Progenitor cell of endocrine pancreas (in vitro differentiated cells): ENCODE measurements at regions not wholly inside any gene's neighbourhood (a gene's known extent, or its start where the extent isn't known, plus 50 kb on each side); places are given as distances from the start of the nearest gene placed in this dataset.

Experiments used
- DNase-seq: peaks from one replicate; pipeline ENCODE4 v3.0.0; 2021; ENCODE audit warnings: low spot score; ENCODE audit not compliant: unreplicated experiment
- H3K27ac Mint-ChIP-seq: 2 replicates; pipeline ENCODE4 v1.8.0; 2021; ENCODE audit warnings: mild to moderate bottlenecking, moderate library complexity, mixed read lengths
- H3K27me3 Mint-ChIP-seq: 2 replicates; pipeline ENCODE4 v1.8.0; 2021; ENCODE audit warnings: mixed read lengths
- H3K36me3 Mint-ChIP-seq: 2 replicates; pipeline ENCODE4 v1.8.0; 2022; ENCODE audit warnings: mixed read lengths; ENCODE audit not compliant: insufficient read depth
- H3K4me1 Mint-ChIP-seq: 2 replicates; pipeline ENCODE4 v1.8.0; 2021; ENCODE audit warnings: low read depth, mixed read lengths
- H3K4me3 Mint-ChIP-seq: 2 replicates; pipeline ENCODE4 v1.8.0; 2021; ENCODE audit warnings: low read depth, mild to moderate bottlenecking, moderate library complexity, mixed read lengths
- H3K9me3 Mint-ChIP-seq: 2 replicates; pipeline ENCODE4 v1.8.0; 2021; ENCODE audit warnings: low read depth, mixed read lengths
- TF ChIP-seq, protein P1 (sequence below): fragments of 200-600 bp; sonication (generic); IDR thresholded peaks from one replicate; pipeline ENCODE4 v1.5.0; 2021; ENCODE audit warnings: antibody characterized with exemption, mild to moderate bottlenecking; ENCODE audit not compliant: unreplicated experiment

DNA sequence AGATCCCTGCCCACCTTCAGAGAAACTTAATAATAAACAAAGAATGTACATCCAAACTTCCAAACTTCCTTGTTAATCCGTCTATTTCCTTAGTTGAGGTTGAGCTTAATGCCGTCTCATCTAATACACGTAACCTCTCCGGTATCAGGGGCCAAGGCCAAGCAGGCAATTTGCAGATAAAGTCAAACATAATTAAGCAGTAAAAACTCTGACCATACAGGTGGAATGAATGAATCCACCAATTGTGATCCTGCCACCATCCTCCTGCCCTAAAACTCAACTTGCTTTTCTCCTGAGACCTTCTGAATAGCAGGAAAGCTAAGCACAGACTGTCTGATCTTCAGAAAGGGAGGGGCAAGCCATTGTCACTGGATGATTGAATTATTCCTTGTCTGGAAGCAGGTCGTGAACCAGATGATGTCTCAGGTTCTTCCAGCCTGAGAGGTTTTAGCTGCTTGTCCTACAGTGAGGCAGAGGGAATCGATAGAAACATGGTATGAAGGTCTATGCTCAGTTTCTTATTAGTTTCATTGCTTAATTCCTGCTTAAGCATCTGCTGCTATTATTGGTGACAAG, 1111.8 kb upstream of the EEF2KMT start:
- peaks cover 11% of the 10 kb centered on the region for H3K4me1 Mint-ChIP-seq
- no peak overlapping the region for H3K27ac Mint-ChIP-seq
- H3K27me3 Mint-ChIP-seq: peaks cover 12% of the 10 kb centered on the region
- no peaks in the 10 kb centered on the region for H3K36me3 Mint-ChIP-seq
- TF ChIP-seq, protein P1, sequence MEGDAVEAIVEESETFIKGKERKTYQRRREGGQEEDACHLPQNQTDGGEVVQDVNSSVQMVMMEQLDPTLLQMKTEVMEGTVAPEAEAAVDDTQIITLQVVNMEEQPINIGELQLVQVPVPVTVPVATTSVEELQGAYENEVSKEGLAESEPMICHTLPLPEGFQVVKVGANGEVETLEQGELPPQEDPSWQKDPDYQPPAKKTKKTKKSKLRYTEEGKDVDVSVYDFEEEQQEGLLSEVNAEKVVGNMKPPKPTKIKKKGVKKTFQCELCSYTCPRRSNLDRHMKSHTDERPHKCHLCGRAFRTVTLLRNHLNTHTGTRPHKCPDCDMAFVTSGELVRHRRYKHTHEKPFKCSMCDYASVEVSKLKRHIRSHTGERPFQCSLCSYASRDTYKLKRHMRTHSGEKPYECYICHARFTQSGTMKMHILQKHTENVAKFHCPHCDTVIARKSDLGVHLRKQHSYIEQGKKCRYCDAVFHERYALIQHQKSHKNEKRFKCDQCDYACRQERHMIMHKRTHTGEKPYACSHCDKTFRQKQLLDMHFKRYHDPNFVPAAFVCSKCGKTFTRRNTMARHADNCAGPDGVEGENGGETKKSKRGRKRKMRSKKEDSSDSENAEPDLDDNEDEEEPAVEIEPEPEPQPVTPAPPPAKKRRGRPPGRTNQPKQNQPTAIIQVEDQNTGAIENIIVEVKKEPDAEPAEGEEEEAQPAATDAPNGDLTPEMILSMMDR: no peak
- no peak overlapping the region for H3K4me3 Mint-ChIP-seq
- H3K9me3 Mint-ChIP-seq: no peaks in the 10 kb centered on the region
- no peak for DNase-seq

DNA sequence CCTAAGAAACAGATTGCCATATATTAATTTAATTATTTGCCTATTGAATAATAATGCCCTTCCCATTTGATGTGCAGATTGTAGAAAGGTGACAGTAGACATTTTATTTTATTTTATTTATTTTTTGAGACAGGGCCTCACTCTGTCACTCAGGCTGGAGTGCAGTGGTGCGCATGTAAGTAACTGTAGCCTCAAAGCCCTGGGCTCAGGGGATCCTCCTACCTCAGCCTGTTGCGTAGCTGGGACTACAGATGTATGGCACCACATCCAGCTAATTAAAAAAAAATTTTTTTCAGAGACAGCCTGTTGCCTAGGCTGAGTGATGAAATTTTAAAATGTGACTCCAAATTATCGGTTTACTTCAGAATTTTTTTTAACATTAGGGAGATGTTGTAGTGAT, 1110.0 kb upstream of the EEF2KMT start:
- no peak overlapping the region for H3K27ac Mint-ChIP-seq
- H3K9me3 Mint-ChIP-seq: peaks cover 3% of the 10 kb centered on the region
- peaks cover 11% of the 10 kb centered on the region for H3K4me1 Mint-ChIP-seq
- H3K4me3 Mint-ChIP-seq: no peak overlapping the region
- TF ChIP-seq, protein P1: no peak
- DNase-seq: no peak
- no peaks in the 10 kb centered on the region for H3K36me3 Mint-ChIP-seq
- no peaks in the 10 kb centered on the region for H3K27me3 Mint-ChIP-seq

DNA sequence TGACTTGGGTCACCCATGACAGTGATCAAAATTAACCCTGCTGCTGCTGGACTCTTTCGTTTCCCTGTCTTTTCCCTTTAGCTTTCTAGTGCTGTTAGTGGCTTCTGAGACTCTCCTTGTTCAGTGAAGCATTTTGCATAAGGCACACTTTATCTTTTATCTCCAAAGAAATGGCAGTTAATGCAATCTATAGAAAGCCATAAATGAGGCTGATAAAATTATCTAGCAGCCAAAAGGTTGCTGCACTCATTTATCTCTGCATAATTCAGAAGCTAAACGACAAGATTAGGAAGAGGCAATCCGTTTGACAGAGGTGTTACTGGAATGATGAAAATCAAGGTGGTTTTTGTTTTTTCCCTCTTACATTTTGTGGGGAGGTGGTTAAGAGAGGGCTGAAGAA, 1109.5 kb upstream of the EEF2KMT start:
- H3K9me3 Mint-ChIP-seq: peaks cover 3% of the 10 kb centered on the region
- H3K36me3 Mint-ChIP-seq: no peaks in the 10 kb centered on the region
- TF ChIP-seq, protein P1: no peak
- no peaks in the 10 kb centered on the region for H3K27me3 Mint-ChIP-seq
- H3K4me3 Mint-ChIP-seq: no peak overlapping the region
- no peak for DNase-seq
- no peak overlapping the region for H3K27ac Mint-ChIP-seq
- peaks cover 11% of the 10 kb centered on the region for H3K4me1 Mint-ChIP-seq

DNA sequence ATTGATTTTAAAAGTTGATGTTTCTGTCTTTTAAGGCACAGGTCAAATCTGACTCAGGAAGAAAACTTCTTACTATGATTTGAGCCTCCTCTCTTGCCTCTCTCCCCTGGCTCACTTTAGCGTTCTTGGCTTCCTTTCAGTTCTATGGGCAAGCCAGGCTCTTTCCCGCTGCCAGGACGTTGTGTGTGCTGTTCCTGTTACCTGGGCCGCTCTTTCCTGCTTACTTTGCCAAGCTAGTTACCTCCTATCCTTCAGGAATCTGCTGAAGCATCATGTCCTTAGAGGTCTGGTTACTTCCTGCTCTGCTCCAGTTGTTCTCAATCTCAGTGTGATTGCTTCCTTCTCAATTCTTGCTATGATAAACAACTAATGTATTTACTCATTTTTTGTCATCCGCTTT, 1108.5 kb upstream of the EEF2KMT start:
- no peak overlapping the region for H3K27ac Mint-ChIP-seq
- TF ChIP-seq, protein P1: no peak

DNA sequence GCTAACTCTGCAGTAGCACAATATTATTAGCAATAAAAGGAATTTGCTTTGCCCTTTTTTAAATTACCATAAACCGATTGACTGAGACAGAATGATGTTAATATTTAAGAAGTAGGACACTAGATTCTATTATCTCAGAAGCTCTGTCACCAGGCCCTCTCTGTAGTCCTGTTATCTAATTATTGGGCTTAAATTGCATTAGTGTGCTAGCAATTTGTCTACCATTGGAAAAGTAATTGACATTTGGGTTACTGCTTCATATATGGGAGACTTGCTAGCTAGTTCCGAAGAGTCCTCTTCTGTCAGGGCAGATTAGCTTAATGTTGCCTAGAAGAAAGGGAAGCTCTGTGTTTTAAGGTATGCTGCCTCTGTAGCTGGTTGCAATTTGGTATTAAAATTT, 1107.3 kb upstream of the EEF2KMT start:
- no peak for DNase-seq
- Mint-ChIP-seq H3K27ac (no peak overlapping the region), H3K36me3 (no peaks in the 10 kb centered on the region), H3K4me3 (no peak overlapping the region), H3K27me3 (no peaks in the 10 kb centered on the region), H3K4me1 (peaks cover 11% of the 10 kb centered on the region), H3K9me3 (peaks cover 3% of the 10 kb centered on the region)
- TF ChIP-seq, protein P1: no peak

More for the DNA sequence above, 1108.5 kb upstream of the EEF2KMT start:
- Mint-ChIP-seq H3K9me3 (peaks cover 3% of the 10 kb centered on the region), H3K4me3 (no peak overlapping the region), H3K36me3 (no peaks in the 10 kb centered on the region), H3K4me1 (peaks cover 11% of the 10 kb centered on the region), H3K27me3 (no peaks in the 10 kb centered on the region)
- no peak for DNase-seq
